ENCODE measurements at regions not wholly inside any gene's neighbourhood (a gene's known extent, or its start where the extent isn't known, plus 50 kb on each side); places are given as distances from the start of the nearest gene placed in this dataset.

DNA sequence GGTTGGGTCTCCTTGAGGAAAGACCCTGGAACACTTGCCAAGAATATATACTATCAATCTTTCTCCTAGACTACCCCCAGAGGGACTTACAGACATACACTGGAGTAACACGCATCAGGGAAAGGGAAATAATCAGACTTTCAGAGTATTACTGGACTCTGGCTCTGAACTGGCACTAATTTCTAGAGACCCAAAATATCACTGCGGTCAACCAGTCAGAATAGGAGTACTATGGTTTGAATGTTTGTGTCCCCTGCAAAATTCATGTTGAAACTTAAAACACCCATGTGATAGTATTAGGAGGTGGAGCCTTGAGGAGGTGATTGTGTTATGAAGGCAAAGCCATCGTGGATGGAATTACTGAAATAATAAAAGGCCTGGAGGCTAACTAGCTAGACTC is 323.7 kb downstream of the EN1 start:
- intact Hi-C loops (cut with DNase I): no loop called here
- peaks cover 0 to 3% (median 0%) of the 10 kb centered on the region in 9 donors for H3K27me3 ChIP-seq
- no peak for TF ChIP-seq CTCF (IDR thresholded peaks at IDR 0.05)
- no peak for TF ChIP-seq POLR2A (IDR thresholded peaks at IDR 0.05)
- DNase-seq (no peak), ATAC-seq (no peak)
- no peaks in the 10 kb centered on the region for H3K4me1 ChIP-seq
- H3K9me3 ChIP-seq: peaks cover 0 to 33% (median 10%) of the 10 kb centered on the region in 12 donors
- H3K36me3 ChIP-seq: no peaks in the 10 kb centered on the region
- H3K4me3 ChIP-seq: no peak overlapping the region
- no peak overlapping the region for H3K27ac ChIP-seq
- WGBS, 4 donors: 69 to 78% (median 75%) methylated on average over 3 of the region's 3 CpGs

DNA sequence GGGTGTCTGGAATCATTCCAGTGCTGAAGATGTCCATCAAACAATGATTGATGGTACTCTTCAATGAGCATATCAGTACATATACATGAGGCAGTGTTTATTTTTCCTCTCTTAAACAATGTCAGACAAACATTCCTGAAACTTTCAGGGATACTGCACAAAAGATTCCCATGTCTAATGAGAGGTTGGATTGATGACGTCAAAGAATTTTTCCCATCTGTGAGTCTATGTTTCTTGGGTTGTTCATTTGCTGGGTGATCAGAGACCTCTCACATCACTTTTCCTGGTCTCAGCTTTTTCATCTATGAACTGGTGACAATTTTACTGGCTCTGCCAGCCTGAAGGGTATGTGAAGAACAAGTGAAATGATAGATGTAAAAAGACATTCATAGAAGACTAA is 325.5 kb downstream of the EN1 start:
- Histone ChIP-seq H3K27ac (no peak overlapping the region), H3K4me1 (no peaks in the 10 kb centered on the region), H3K36me3 (no peaks in the 10 kb centered on the region), H3K9me3 (peaks cover 0 to 33% (median 10%) of the 10 kb centered on the region in 12 donors), H3K4me3 (no peak overlapping the region), H3K27me3 (peaks cover 0 to 3% (median 0%) of the 10 kb centered on the region in 9 donors)
- TF ChIP-seq POLR2A (IDR thresholded peaks at IDR 0.05) (no peak), CTCF (IDR thresholded peaks at IDR 0.05) (no peak)
- intact Hi-C loops (cut with DNase I): no loop called here
- no peak for ATAC-seq
- DNase-seq: no peak
- 73 to 92% (median 88%) methylated on average over 1 of the region's 1 CpG for WGBS, 4 donors

DNA sequence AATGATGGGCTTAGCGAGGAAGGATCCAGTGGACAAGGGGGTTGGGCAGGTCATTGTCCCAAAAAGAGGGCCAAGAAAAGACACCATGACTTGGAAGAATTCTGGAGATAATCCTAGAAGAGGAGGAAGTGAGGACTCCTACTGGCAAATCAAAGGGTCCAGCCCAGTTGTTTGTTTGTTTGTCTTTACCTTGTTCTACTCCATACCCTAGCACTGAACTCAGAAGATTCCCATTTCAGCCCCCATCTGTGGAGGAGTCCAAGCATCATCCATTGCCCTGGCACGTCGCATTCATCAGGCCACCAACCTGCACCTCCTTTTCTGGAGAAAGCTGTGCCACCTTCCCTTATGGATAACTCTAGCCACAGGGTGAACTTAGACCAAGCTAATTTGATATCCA is 326.2 kb downstream of the EN1 start:
- H3K9me3 ChIP-seq: peaks cover 0 to 33% (median 10%) of the 10 kb centered on the region in 12 donors
- H3K27ac ChIP-seq: no peak overlapping the region
- H3K4me1 ChIP-seq: no peaks in the 10 kb centered on the region
- DNase-seq: no peak
- intact Hi-C loops (cut with DNase I): no loop called here
- 74 to 81% (median 77%) methylated on average over 3 of the region's 3 CpGs for whole genome bisulfite sequencing, 4 donors
- H3K4me3 ChIP-seq: no peak overlapping the region
- H3K36me3 ChIP-seq: no peaks in the 10 kb centered on the region
- no peak for ATAC-seq
- H3K27me3 ChIP-seq: peaks cover 0 to 3% (median 0%) of the 10 kb centered on the region in 9 donors
- TF ChIP-seq CTCF (IDR thresholded peaks at IDR 0.05): no peak

DNA sequence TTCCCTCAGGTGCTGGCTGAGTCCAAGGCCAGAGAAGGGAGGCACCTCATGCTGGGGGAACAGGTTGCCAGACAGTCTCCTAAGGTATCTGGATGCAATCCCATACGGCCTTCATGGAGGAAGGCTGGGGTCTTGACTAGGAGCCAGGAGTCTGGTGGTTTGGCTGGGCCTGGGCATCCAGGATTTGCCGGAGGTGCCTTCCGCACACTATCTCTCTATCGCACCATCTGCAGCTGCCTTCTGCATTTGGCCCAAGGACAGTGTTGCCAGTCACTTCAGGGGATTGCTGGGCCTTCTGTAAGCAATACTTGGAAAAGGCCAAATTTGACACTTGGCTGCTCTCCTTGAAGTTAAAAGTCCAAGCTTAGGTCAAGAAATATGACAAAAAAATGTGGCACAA is 327.2 kb downstream of the EN1 start:
- TF ChIP-seq CTCF (IDR thresholded peaks at IDR 0.05) (no peak), POLR2A (IDR thresholded peaks at IDR 0.05) (no peak)
- Histone ChIP-seq H3K4me1 (no peaks in the 10 kb centered on the region), H3K36me3 (no peaks in the 10 kb centered on the region), H3K4me3 (no peak overlapping the region), H3K9me3 (peaks cover 0 to 33% (median 10%) of the 10 kb centered on the region in 12 donors), H3K27me3 (no peaks in the 10 kb centered on the region), H3K27ac (no peak overlapping the region)
- DNase-seq: no peak
- intact Hi-C loops (cut with DNase I): no loop called here
- no peak for ATAC-seq
- 87 to 93% (median 92%) methylated on average over 4 of the region's 4 CpGs for WGBS, 4 donors
